ENCODE measurements at regions not wholly inside any gene's neighbourhood (a gene's known extent, or its start where the extent isn't known, plus 50 kb on each side); places are given as distances from the start of the nearest gene placed in this dataset.

DNA sequence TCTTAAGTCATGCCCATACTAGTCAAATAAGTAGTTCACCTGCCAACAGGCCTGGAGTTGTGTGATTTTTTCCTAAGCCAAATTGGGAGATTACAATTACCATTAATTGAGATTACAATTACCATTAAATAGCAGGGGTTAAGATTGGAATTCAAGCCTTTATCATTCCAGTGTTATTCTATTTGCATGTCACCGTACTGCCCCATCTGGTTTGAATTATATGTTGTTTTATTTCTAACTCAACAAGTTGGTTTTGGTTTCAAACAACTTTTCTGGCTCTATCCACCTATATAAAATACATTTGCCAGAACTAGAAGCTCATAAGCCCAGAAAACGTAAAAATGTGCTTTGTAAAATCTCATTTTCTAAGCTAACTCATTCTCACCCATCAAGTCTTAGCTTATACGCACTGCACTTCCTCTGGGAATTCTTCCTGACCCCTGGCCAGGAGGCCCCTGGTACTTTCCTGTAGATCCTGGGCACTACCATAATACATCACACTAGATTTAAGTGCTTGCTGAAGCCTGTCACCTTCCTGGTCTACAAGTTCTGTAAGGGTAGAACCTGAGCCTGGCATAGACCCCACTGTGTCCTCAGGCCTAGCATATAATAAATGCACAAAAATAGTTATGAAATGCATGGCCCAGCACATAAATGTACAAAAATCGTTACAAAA lies 242.0 kb upstream of the TRPM3 start:
- TF ChIP-seq CREB1 (IDR thresholded peaks at IDR 0.05): no peak
- TF ChIP-seq, protein P1, sequence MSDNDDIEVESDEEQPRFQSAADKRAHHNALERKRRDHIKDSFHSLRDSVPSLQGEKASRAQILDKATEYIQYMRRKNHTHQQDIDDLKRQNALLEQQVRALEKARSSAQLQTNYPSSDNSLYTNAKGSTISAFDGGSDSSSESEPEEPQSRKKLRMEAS (IDR thresholded peaks at IDR 0.05): no peak
- TF ChIP-seq, protein P2, sequence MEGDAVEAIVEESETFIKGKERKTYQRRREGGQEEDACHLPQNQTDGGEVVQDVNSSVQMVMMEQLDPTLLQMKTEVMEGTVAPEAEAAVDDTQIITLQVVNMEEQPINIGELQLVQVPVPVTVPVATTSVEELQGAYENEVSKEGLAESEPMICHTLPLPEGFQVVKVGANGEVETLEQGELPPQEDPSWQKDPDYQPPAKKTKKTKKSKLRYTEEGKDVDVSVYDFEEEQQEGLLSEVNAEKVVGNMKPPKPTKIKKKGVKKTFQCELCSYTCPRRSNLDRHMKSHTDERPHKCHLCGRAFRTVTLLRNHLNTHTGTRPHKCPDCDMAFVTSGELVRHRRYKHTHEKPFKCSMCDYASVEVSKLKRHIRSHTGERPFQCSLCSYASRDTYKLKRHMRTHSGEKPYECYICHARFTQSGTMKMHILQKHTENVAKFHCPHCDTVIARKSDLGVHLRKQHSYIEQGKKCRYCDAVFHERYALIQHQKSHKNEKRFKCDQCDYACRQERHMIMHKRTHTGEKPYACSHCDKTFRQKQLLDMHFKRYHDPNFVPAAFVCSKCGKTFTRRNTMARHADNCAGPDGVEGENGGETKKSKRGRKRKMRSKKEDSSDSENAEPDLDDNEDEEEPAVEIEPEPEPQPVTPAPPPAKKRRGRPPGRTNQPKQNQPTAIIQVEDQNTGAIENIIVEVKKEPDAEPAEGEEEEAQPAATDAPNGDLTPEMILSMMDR (IDR thresholded peaks at IDR 0.05; ENCODE audit: control extremely low read depth in 1 of 3, insufficient read depth in 1 of 3, low read depth in 1 of 3, low read length in 3 of 3): no peak
